ENCODE measurements at regions not wholly inside any gene's neighbourhood (a gene's known extent, or its start where the extent isn't known, plus 50 kb on each side); places are given as distances from the start of the nearest gene placed in this dataset.

DNA sequence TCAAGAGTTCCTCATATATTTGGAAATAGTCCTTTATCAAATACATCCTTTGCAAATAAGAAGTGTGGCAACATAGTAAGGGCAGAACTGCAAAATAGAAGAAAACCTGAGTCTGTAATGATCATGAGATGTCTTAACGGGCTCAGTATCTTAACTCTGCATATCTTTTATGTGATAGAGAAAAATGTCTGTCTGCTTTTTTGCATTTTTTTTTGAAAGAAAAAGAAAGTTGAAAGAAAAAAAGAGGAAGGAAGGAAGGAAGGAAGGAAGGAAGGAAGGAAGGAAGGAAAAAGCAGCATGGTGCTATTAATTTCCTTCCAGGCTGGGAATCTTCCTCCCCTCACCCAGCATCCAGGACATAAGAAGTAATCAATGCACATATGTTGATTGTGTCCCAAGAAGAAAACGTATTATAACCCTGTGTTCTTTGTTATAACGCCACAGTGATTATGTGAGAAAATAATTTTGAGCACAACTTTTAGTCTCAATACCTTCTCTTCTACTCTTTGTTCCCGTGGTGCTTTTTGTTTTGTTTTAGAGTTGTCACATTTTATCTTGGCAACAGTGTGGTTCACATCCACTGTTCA, 58.7 kb upstream of the PCSK2 start:
- Histone ChIP-seq H3K27me3 (ENCODE audit: control insufficient read depth in 2 of 2, insufficient read depth in 2 of 2, low read length in 2 of 2) (no peaks in the 10 kb centered on the region), H3K4me3 (replicated peaks in 1 of 3; ENCODE audit: insufficient read depth in 1 of 3, low read depth in 1 of 3, low read length in 3 of 3) (no peak overlapping the region), H3K27ac (ENCODE audit: insufficient read depth, low read depth, low read length) (no peak overlapping the region), H4K20me1 (replicated peaks; ENCODE audit: control insufficient read depth, extremely low read depth, insufficient read depth, low read length) (no peaks in the 10 kb centered on the region), H3K36me3 (ENCODE audit: control insufficient read depth in 2 of 2, extremely low read depth in 1 of 2, insufficient read depth in 2 of 2, low read length in 2 of 2) (no peaks in the 10 kb centered on the region), H3K9me3 (replicated peaks; ENCODE audit: control insufficient read depth, insufficient read depth, low read length) (peaks cover 2% of the 10 kb centered on the region), H2AFZ (ENCODE audit: low read depth, low read length) (no peak overlapping the region), H3K9me1 (replicated peaks; ENCODE audit: control insufficient read depth, extremely low read depth, insufficient read depth, low read length) (no peaks in the 10 kb centered on the region), H3K79me2 (ENCODE audit: control insufficient read depth, insufficient read depth, low read length) (no peaks in the 10 kb centered on the region), H3K9ac (replicated peaks; ENCODE audit: extremely low read depth, insufficient read depth, low read length) (no peak overlapping the region), H3K4me1 (ENCODE audit: control insufficient read depth, extremely low read depth, insufficient read depth, low read length) (no peaks in the 10 kb centered on the region), H3K4me2 (ENCODE audit: insufficient read depth, low read length) (no peak overlapping the region)
- ChIA-PET CTCF (no interaction called here), POLR2A (no interaction called here)
- BruUV-seq (replicated peaks), result no TSS peak
- dilution Hi-C loops (cut with MboI; ENCODE audit: extremely low pct_ligation_motif_present, low sequenced_read_pairs), result no loop called here
- intact Hi-C loops (cut with micrococcal nuclease), result no loop called here
- TF ChIP-seq, protein P1, sequence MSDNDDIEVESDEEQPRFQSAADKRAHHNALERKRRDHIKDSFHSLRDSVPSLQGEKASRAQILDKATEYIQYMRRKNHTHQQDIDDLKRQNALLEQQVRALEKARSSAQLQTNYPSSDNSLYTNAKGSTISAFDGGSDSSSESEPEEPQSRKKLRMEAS (IDR thresholded peaks at IDR 0.05; ENCODE audit: insufficient read depth, insufficient read length), result no peak
- no peak for TF ChIP-seq GATA2 (IDR thresholded peaks at IDR 0.05; ENCODE audit: insufficient read depth, insufficient read length, low read depth, low read length)
- TF ChIP-seq POLR2AphosphoS5 (IDR thresholded peaks at IDR 0.05; ENCODE audit: insufficient read depth, low read depth, low read length), result no peak
- TF ChIP-seq JUN (IDR thresholded peaks at IDR 0.05; ENCODE audit: borderline replicate concordance, insufficient read depth, insufficient read length, low read depth), result no peak
- no peak for TF ChIP-seq FOS (IDR thresholded peaks at IDR 0.05; ENCODE audit: borderline replicate concordance, insufficient read depth, low read length)
- TF ChIP-seq MYC (IDR thresholded peaks at IDR 0.05; ENCODE audit: low read depth, low read length), result no peak
- TF ChIP-seq, protein P2, sequence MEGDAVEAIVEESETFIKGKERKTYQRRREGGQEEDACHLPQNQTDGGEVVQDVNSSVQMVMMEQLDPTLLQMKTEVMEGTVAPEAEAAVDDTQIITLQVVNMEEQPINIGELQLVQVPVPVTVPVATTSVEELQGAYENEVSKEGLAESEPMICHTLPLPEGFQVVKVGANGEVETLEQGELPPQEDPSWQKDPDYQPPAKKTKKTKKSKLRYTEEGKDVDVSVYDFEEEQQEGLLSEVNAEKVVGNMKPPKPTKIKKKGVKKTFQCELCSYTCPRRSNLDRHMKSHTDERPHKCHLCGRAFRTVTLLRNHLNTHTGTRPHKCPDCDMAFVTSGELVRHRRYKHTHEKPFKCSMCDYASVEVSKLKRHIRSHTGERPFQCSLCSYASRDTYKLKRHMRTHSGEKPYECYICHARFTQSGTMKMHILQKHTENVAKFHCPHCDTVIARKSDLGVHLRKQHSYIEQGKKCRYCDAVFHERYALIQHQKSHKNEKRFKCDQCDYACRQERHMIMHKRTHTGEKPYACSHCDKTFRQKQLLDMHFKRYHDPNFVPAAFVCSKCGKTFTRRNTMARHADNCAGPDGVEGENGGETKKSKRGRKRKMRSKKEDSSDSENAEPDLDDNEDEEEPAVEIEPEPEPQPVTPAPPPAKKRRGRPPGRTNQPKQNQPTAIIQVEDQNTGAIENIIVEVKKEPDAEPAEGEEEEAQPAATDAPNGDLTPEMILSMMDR (IDR thresholded peaks at IDR 0.05; ENCODE audit: extremely low read depth in 1 of 2, insufficient read depth in 1 of 2, low read depth in 1 of 2, low read length in 2 of 2), result no peak
- TF ChIP-seq POLR2A (IDR thresholded peaks at IDR 0.05; ENCODE audit: low read depth, low read length), result no peak
- TF ChIP-seq EZH2 (IDR thresholded peaks at IDR 0.05; ENCODE audit: borderline replicate concordance, low read depth, low read length, severe bottlenecking), result no peak
- DNase-seq (ENCODE audit: low read depth, low spot score) (no peak), FAIRE-seq (no peak)
